NOMO-1 (cell line): ENCODE measurements at regions not wholly inside any gene's neighbourhood (a gene's known extent, or its start where the extent isn't known, plus 50 kb on each side); places are given as distances from the start of the nearest gene placed in this dataset.
"Not testable (repeated sequence)": the region's sequence is repeated elsewhere in the genome, so short reads cannot be mapped to it uniquely, and the experiment has no call there.

ENCODE experiments used
- DNase-seq, 2 experiments: peaks; one replicate each; lab custom pipeline; 2025; ENCODE audit not compliant: unreplicated experiment in 2 of 2; lab: John Stamatoyannopoulos, UW

DNA sequence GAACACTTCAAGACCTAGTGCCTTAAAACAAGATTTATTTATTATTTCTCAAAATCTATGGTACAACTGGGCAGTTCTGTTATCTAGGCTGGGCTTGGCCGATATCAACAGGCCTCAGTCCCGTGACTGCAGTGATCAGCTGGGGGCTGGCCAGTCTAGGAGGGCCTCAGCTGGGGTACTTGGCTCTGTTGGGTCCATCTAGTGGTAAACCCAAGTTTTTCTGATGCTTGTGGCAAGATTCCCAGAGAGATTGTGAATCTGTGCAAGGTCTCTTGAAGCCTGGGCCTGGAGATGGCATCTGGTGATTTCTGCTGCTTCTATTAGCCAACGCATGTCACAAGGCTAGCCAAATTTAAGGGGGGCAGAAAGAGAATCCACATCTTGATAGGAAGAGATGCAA, 482.4 kb upstream of the SGO1 start:
- DNase-seq, result no peak

DNA sequence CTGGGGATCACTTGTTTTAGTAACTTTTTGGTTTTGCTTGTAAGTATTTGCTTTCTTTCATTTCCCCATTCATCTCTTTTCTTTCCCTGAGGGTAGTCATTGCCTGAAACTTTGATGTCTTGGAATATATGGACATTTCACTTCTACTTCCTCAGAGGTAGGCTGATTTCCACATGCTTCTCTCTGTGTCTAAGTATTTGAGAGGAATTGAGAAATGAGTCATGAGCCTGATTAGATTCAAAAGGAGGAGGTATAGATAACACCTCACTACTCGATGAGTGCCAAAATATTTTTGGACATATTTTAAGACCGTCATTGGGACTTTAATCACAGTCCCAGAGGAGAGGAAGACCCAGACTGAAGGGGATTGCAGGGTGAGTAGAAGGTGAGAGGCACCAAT, 480.1 kb upstream of the SGO1 start:
- DNase-seq, result no peak

DNA sequence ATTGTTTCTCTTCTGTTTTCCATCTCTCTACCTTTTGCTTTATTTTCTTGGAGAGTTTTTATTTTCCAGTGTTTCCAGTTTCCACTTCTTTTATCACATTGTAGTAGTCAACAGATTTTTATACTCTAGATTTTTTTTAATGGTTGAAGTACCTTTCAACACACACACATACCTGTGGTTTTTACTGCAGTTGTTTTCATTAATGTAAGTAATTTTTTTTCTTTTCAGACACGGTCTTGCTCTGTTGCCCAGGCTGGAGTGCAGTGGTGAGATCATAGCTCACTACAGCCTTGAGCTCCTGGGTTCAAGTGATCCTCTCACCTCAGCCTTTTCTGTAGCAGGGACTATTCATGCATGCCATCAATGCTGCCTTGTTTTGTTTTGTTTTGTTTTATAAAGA, 472.5 kb upstream of the SGO1 start:
- no peak for DNase-seq

DNA sequence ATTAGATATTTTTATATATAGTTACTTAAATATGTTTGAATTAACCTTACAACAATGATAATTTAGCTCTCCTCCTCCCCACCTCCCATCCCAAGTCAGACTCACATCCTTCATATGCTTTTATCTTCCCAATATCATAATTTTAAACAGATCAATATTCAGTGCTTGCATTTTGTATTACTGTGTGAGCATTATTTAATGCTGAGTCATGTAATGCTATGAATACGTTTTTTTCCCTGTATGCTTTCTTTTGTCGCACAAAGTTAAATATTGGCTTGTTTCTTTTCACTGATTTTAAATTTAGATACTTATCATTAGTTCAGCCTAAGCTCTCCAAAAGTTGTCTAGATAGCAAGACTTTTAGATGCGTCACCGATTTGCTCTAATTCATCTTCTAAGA, 471.6 kb upstream of the SGO1 start:
- no peak for DNase-seq

DNA sequence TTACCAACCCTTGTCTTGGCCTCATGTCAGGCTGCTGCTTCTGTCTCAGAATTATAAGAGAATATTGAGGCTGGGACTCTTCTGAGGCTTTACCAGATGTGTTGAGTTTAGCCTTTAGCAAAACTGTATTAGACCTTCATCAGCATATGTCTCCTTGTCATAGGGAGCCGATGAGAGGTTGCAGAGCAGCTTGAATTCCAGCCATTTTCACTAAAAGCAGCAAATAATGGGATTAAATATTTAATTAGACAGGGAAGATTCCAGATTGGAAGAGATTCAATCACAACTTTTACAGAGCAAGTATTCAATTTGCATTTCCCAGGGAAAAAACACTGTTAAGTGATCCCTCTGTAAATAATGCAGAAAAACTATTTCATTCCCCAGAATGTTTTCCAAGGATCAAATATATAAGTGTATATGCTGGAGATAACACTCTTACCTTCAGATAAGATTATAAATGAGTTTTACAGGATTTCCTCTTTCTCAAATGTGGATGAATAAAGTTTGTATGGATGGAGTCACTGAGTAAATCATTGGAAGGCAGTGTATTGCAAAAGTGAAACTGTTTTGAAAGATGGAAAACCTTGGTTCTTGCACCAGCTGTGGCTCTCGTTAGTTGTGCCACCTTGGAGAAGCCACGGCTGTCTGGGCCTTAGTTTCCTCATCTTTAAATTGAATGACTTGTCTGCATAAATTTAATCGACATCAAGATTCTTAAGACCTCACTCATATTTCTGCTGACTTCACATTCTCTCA, 466.4 kb upstream of the SGO1 start:
- no peak for DNase-seq

DNA sequence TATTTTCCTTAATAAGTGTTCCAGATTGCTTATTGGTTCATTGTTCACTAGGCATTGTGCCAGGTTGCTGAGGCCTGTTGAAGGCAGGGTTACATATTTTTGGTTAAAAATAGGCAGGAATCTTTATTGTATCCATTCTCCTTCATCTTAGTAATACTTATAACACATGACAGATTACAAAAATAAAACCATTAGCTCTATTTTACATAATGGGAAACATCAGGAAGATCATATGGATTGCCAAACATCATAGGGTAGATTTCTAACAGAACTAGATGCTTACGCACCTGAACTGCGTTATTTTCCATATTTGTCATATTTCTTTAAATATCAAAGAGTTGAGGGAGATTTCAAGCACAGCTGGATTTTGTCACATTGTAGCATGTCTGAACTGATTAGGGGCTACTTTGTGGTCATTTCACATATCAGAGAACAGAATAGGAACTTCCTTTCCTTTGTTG, 462.9 kb upstream of the SGO1 start:
- no peak for DNase-seq

DNA sequence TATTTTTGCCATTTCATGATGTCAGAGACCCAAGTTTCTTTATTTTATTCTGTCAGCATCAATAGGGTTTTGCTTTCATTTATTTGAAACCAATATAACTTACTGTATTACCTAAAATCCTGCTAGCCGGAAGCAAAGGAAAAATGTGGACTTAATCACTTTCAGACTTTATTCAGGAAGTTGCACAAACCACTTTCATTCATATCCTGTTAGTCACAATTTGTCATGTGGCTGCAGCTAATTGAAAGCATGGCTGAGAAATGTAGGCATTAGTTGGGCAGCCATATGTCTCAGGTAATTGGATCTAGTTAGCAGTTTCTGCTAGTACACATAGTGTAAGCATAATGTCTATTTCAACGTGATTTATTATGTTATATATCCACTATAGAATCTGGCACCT, 462.3 kb upstream of the SGO1 start:
- DNase-seq, result peak in 1 of 2 experiments; percentile 9

DNA sequence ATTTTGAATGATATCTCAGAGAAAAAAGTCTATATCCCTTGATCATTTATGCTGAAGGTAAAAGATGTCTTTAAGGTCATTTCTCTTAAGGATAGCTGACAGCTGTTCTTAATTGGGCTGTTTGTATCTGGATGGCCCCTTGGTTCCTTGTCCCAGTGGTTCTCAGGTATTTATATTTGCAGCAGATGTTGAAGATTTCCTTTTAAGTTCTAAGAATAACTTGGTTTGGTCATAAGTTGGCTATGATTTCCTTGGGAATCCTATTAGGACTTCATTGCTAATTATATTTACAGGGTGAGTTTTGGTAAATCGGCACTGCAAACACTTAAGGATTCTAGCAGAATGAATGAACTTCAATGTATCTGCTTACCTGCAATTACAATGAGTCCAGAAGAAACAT, 460.4 kb upstream of the SGO1 start:
- no peak for DNase-seq

DNA sequence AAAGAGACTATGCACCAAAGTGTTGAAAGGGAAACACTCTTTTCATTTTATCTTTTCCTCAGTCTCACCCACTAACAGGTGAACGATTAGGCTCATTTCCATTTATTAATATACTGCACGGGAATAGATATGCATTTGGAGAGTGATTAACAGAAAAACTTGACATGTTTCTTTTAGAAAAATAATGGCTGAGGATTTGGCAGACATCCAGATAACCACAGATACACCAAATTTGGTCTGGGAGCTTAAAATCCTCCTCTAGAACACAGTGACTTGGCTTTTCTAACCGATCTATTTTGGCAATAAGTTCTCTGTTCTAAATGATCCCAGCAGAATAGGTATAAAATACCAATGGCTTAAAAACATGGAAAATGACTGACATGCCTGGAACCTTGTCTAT, 459.3 kb upstream of the SGO1 start:
- DNase-seq, result no peak

DNA sequence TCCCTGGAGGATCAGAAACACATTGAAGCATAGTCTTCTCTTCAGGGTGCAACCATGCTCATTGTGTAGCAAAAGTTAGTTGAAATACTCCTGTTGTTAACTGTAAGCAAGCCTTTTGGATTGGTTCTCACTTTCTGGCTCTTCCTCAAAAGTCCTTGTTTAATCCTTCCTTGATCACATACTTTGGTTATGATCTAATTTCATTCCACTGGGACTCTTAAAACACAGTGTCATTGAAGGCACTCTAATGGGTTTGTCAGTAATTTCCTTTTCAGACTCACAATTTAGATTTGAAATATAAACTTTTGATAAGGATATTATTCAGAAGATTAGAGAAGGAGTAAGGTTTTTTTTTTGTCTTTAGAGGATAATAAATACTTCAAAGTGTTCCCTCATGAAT, 451.7 kb upstream of the SGO1 start:
- DNase-seq, result no peak

DNA sequence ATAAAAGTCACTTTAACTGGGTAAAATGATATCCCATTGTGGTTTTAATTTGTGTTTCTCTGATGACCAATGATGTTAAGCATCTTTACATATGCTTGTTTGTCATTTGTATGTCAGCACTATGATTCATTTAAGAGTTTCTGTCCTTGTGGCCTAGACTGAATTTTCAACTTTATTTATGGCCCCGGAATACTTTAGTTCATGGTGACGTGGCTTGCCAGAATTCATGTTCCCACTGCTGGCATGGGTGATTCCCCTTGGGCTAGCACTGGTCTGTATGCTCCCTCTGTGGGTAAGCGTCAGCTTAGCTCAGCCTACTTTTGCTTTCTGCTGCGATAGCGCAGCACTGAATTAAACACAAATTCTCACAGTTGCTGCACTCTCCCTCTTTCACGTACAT, 436.3 kb upstream of the SGO1 start:
- no peak for DNase-seq

DNA sequence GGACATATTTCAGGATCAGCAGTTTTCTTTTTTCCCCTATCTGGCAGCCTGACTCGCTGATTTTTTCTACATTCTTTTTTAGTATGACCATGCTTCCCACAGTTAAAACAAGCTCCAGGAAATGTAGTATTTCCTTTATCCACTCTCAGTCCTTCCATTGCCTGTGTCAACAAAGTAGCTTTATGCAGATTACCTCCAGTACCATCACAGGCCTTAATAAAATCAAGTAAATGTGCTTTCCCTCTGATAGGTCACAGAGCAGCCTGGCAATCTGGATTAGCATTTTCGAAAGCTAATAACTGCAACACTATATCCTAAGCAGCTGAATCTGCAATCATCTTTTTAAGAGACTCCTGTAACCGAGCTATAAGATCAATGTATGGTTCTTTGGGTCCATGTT, 432.6 kb upstream of the SGO1 start:
- DNase-seq, result not testable (repeated sequence)

DNA sequence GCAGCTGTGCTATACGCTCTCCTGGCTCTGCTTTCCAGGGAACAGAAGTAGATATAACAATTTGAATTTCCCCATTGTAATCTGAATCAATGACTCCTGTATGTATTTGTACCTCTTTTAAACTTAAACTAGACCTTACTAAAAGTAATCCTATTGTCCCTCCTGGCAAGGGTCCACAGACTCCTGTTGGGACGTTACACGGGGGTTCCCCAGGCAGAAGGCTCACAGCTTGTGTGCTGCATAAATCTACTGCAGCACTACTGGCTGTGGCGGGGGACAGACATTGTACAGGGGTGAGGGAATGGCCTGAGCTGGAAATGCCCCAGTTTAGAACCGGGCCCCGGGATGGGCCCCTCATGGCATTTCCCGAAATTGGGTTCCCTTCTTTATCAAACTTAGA, 432.2 kb upstream of the SGO1 start:
- not testable (repeated sequence) for DNase-seq

DNA sequence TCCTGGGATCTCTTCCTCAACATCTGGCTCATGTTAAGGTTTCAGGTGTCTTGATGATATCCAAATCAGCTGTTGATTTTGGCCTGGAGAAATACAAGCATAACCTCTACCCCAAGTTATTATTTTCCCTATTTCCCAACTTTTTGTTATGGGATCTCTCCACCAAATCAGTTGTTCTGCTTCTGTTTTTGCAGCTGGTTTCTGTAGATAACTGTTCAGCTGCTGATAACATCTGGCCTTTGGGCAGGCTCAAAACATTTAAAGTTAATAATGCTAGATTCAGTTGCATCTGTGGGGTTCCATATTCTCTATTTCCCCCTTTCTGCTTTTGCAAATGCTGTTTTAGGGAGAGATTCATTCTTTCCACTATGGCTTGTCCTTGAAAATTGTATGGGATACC, 430.0 kb upstream of the SGO1 start:
- DNase-seq, result not testable (repeated sequence)

DNA sequence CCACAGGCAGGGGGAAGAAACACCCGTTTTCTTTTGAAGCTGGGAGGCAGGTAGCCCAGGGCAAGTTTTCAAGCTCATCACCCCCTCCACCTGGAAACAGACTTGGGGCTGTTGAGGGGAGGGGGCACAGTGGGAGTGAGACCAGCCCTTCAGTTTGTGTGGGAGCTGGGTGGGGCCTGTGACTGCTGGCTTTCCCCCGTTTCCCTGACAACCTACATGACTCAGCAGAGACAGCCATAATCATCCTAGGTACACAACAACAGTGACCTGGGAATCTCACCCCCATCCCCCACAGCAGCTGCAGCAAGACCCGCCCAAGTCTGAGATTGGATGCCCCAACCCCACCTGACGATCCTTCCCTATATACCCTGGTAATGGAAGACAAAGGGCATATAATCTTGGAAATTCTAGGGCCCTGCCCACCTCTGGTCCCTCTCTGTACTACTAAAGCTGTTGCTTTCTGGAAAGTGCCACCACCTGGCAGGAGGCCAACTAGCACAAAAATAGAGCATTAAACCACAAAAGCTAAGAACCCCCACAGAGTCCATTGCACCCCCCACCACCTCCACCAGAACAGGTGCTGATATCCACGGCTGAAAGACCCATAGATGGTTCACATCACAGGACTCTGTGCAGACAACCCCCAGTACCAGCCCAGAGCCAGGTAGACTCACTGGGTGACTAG, 422.2 kb upstream of the SGO1 start:
- DNase-seq, result no peak

DNA sequence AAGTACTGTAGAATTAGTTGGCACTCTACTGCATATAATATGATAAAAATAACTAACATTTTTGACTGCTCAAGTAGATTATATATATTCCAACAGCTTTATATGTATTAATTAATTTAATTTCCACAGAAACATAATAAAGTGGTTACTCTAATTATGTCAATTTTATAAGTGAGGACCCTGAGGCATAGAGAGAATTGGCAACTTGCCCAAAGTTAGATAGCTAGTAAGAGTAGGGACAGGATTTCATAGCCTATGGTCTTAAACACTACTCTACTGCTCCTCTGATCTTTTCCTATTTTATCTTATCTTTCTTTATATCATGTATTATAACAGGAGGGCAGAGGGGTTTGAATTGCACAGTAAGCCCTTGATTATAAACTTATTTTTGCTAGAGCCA, 418.7 kb upstream of the SGO1 start:
- no peak for DNase-seq

DNA sequence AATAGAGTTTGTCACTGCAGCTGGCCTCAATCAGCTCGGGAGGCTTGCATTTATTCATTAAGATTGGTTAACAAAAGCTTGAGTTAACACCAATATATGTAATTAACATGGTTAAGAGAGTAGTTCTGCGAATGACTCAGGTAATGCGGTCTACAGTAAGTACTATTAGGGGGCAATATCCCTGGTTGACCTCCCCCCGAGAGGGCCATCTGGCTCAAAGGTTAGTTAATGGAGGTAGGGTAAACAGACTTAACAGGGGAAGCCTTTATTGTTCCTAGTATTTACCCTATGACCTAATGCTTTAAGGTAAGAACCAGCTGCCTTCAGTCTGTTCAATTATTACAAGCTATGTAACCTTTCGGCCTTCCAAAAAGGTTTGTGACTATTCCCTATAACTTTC, 403.3 kb upstream of the SGO1 start:
- no peak for DNase-seq

DNA sequence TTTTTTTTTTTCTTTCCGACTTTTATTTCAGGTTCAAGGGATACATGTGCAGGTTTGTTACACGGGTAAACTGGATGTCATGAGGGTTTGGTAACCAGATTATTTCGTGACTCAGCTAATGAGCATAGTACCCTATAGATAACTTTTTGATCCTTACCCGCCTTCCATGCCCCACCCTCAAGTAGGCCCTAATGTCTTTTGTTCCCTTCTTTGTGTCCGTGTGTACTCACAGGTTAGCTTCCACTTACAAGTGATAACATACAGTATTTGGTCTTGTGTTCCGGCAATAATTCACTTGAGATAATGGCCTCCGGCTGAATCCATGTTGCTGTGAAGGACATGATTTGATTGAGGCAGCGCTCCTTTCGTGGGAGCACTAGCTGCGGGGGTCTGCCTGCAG, 402.8 kb upstream of the SGO1 start:
- no peak for DNase-seq

DNA sequence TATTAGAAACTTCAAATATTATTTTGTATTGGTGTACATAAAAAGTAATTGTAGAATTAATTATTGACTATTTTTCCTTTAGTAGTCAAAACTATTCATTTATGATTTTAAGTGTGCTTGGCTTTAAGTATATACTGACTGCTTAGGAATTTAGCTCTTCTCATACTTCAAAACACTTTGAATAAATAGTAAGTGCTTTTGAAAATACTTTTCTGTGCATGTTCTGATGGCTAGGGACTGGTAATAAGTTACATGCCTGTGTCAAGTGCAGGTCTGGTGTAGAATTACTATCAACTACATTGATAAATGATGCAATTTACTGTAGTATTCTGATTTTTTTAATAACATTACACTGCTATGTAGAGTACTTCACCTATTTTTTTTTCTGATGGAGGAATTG, 397.6 kb upstream of the SGO1 start:
- no peak for DNase-seq

DNA sequence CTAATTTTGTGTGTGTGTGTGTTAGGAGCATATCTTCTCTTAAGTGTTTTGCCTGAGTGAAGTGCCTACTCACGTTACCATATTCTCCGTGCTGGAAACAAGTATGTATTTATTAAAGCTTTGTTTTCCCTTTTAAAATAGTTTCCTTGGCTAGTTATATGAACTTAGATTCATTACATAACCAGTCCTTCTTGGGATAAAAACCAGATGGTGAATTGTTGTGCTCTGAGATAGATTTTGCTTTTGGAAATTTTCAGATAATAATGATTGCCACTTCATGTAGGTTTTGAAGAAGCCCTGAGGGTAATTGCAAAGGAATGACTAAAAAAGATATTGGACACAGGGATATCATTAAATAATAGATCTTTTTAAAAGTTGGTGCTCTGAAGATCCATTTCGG, 390.2 kb upstream of the SGO1 start:
- DNase-seq, result no peak

DNA sequence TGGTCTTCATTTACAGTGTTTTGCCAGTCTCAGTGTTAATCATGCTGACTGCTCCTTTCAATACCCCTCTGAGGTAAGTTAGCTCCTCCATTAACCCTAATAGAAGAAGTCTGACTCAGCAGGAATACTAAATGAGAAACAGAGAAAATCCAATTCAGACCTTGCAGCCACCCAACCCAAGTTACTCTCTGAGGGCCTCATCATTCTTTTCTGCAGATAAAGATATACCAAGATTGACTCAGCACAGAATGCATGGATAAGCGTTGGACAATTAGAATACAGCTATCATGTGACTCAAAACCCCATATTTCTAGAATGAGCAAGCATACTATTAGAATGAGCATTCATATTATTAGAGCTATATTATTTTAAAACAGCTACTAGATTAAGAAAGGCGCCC, 389.1 kb upstream of the SGO1 start:
- DNase-seq, result no peak

DNA sequence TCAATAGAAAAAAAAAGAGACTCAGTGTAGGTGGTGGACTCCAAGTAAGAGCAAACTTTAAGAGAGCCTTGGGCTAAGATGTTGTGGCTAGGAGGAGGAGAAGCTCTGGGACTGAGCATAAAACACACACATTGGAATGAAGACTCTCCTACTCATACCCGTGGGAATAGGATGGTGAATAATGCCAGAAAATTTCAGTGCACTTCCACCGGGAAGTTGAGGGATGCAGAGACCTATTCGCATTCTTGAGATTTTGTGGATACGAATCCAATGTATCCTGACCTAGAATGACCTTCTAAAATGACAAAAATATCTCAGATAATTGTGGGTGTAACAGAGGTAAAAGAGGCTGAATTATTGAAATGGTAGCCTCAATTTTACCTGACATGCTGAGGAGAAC, 388.7 kb upstream of the SGO1 start:
- DNase-seq, result no peak

DNA sequence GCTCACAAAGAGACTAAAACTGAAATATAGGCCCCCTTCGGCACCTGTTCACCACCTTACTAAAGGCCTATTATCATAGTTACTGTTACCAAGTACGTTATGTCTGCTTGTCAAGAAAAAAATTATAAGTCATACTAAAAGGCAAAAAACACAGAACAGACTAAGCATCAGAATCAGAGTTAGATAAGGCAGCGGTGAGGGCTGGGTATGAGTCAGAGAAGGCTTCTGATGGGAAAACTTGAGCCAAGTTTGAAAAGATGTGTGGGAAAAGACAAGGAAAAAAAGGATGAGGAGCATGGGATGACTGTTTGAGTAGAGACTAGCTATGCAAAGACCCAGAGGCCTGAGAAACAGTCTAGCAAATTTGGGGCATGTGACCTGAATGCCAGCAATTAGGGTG, 387.2 kb upstream of the SGO1 start:
- no peak for DNase-seq
